Lower leg skin (tissue), 4 donors: ENCODE measurements at regions not wholly inside any gene's neighbourhood (a gene's known extent, or its start where the extent isn't known, plus 50 kb on each side); places are given as distances from the start of the nearest gene placed in this dataset.

Experiments
- DNase-seq, 2 donors: peaks; one replicate each; pipeline ENCODE4 v3.0.0-alpha.2; 2019; ENCODE audit warnings: low spot score in 2 of 2
- H3K4me3 ChIP-seq: fragments of 200-600 bp; sonication (generic); 2 replicates; pipeline ENCODE4 v1.5.1; 2017; ENCODE audit warnings: mild to moderate bottlenecking, low read depth; ENCODE audit not compliant: poor library complexity, severe bottlenecking
- POLR2A ChIP-seq, 2 donors: fragments of 450-650 bp; IDR thresholded peaks; one replicate each; pipeline ENCODE4 v1.6.1; 2016 to 2017; ENCODE audit warnings: antibody characterized with exemption in 2 of 2, mild to moderate bottlenecking in 1 of 2, moderate library complexity in 1 of 2
- WGBS, 2 donors: methylation state at CpG; one replicate each; pipeline ENCODE4 v1.1.5; 2018; 5-methylcytosine and 5-hydroxymethylcytosine counted together
- intact Hi-C: fragments of 100-400 bp; cut with DNase I; formaldehyde crosslinking; loops from one replicate; pipeline ENCODE4 v1.15.0; 2023; ENCODE audit warnings: low total_unique reads
- TF ChIP-seq, protein P1 (sequence below), 3 donors: fragments of 450-650 bp; IDR thresholded peaks; one replicate each; pipeline ENCODE4 v1.5.1; 2016; ENCODE audit warnings: antibody characterized with exemption in 3 of 3, mild to moderate bottlenecking in 3 of 3, moderate library complexity in 2 of 3

DNA sequence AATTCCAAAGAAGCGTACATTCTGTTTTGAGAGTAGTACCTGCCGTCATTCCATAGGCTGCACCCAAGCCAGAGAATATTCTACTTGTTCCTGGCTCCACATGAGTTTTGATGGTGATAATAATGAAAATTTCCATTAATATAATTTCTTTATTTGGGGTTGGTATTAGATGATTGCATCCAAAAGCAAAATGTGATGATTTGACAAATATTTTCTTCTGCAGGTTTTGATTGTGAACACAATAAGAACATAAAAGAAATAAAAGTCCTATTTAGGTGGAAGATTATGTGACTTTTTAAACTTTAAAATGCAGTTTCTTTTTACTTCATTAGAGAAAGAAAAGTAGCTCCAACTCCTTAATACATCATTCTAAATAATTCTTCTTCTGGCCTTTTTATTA, 284.8 kb upstream of the FMN2 start:
- WGBS, 2 donors: 86 to 99% methylated on average over 2 of the region's 2 CpGs
- intact Hi-C loops: no loop called here
- H3K4me3 ChIP-seq: no peak overlapping the region
- TF ChIP-seq POLR2A (IDR thresholded peaks at IDR 0.05): no peak
- TF ChIP-seq, protein P1, sequence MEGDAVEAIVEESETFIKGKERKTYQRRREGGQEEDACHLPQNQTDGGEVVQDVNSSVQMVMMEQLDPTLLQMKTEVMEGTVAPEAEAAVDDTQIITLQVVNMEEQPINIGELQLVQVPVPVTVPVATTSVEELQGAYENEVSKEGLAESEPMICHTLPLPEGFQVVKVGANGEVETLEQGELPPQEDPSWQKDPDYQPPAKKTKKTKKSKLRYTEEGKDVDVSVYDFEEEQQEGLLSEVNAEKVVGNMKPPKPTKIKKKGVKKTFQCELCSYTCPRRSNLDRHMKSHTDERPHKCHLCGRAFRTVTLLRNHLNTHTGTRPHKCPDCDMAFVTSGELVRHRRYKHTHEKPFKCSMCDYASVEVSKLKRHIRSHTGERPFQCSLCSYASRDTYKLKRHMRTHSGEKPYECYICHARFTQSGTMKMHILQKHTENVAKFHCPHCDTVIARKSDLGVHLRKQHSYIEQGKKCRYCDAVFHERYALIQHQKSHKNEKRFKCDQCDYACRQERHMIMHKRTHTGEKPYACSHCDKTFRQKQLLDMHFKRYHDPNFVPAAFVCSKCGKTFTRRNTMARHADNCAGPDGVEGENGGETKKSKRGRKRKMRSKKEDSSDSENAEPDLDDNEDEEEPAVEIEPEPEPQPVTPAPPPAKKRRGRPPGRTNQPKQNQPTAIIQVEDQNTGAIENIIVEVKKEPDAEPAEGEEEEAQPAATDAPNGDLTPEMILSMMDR (IDR thresholded peaks at IDR 0.05): no peak
- no peak for DNase-seq

DNA sequence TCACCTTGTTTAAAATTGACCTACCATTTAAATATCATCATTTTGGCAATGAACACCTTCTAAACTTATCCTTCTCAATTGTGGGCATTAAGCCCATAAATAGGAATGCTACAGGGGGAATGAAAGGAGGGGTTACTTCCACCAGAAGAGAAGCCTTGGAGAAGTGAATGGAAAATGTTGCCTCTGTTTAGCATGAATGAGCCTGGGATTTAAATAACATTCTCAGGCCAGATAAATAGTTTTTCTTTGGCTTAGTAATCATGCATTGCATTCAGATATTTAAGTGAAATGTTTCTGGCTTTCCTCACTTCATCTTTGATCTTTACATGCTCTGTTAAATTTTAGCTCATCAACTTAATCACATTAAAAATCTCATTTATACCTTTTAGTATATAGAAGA, 284.3 kb upstream of the FMN2 start:
- TF ChIP-seq, protein P1 (IDR thresholded peaks at IDR 0.05): no peak
- no peak for TF ChIP-seq POLR2A (IDR thresholded peaks at IDR 0.05)
- intact Hi-C loops: no loop called here
- no peak overlapping the region for H3K4me3 ChIP-seq
- DNase-seq: no peak

DNA sequence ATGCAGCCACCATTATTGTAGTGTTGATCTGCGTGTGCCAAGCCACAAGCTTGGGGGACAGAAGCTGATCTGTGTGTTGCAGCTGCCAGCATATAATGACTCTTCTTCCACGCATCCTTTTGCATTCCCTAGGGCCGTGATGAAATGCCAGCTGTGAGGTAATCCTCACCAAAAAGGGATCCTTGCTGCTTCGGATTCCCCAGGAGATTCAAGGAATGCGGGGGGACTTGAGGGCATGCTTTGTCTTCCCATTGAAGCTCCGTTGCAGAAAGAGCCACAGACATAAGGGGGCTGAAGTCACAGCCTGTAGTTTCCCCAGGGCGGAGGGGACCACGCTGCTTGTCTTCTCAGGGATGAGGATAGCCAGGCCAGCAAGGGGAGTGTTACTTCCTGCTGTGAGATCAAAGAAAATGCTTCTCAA, 281.6 kb upstream of the FMN2 start:
- H3K4me3 ChIP-seq: no peak overlapping the region
- no peak for DNase-seq
- intact Hi-C loops: no loop called here
- 50 to 55% methylated on average over 8 of the region's 8 CpGs for WGBS, 2 donors
- TF ChIP-seq, protein P1 (IDR thresholded peaks at IDR 0.05): no peak
- no peak for TF ChIP-seq POLR2A (IDR thresholded peaks at IDR 0.05)

DNA sequence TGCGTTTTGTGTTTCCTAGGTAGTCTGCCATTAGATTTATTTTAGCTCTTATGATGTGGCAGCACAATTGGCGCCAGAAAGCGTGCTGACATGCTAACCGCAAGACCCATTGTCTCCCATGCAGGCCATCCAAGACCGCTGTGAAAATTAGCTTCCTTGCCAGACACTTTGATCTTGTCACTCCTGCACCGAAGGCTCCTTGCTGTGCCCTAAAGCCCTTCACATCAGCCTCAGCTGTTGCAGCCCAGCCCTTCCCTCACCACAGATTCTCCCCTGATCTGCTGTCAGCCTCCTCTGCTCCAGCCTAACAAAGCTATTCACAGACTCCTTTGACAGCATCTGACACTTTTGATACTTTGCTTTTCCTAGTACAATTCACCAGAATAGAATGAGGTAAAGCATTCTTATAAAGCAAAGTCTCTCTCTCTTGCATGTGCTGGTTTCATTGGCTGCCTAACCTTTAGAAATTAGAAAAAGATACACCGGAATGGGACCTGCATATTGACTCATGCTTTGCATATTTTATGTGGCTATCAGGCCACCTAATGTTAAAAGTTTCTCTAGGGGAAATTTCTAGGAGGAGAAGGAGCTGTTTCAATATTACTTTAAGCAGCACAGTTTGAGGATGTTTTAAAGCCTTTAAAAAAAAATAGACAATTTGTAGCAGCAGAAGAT, 280.3 kb upstream of the FMN2 start:
- intact Hi-C loops: no loop called here
- H3K4me3 ChIP-seq: no peak overlapping the region
- DNase-seq: no peak
- WGBS, 2 donors: 56% methylated on average over 7 of the region's 7 CpGs
- TF ChIP-seq POLR2A (IDR thresholded peaks at IDR 0.05): no peak
- TF ChIP-seq, protein P1 (IDR thresholded peaks at IDR 0.05): no peak

DNA sequence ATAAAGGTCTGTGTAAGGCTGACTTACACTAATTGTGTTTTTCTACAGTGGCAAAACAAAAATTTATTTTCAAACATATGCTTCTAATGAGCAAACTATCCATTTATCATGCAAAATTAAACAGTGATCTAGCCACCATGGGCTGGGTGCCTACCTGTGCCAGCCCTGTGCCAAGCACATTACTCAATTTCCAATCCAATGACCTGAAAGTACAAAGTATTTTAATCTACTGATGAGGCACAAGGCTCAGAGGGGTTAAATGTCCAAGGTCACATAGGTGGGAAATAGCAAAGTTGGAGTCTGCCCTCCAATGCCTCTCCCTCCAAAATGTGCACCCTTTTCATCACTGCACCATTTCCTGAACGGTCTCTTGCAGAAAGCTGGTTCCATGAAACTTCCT, 279.1 kb upstream of the FMN2 start:
- TF ChIP-seq, protein P1 (IDR thresholded peaks at IDR 0.05): no peak
- no peak for TF ChIP-seq POLR2A (IDR thresholded peaks at IDR 0.05)
- no peak overlapping the region for H3K4me3 ChIP-seq
- intact Hi-C loops: no loop called here
- no peak for DNase-seq
- WGBS, 2 donors: 94 to 100% methylated on average over 1 of the region's 1 CpG

- intact Hi-C loops: no loop called here
- DNase-seq: no peak
- H3K4me3 ChIP-seq: no peak overlapping the region
- TF ChIP-seq, protein P1 (IDR thresholded peaks at IDR 0.05): no peak
- WGBS, 2 donors: 22 to 23% methylated on average over 8 of the region's 8 CpGs
Observed at GRCh38 chr1:239814306-239814881, 277.3 kb upstream of the FMN2 start.
